Sigmoid colon (tissue), 6 donors: ENCODE measurements at regions not wholly inside any gene's neighbourhood (a gene's known extent, or its start where the extent isn't known, plus 50 kb on each side); places are given as distances from the start of the nearest gene placed in this dataset.

Source experiments
- DNase-seq: peaks from one replicate; pipeline ENCODE4 v3.0.0-alpha.2; 2019
- H3K27ac ChIP-seq, 4 donors: fragments of 200-600 bp; sonication (generic); one replicate each; pipeline ENCODE4 v1.5.1; 2016 to 2019; ENCODE audit warnings: mild to moderate bottlenecking in 1 of 4
- H3K27me3 ChIP-seq, 3 donors: fragments of 200-600 bp; sonication (generic); one replicate each; pipeline ENCODE4 v1.5.1; 2019; ENCODE audit warnings: mild to moderate bottlenecking in 1 of 3
- H3K36me3 ChIP-seq, 4 donors: fragments of 200-600 bp; sonication (generic); one replicate each; pipeline ENCODE4 v1.5.1; 2016 to 2019
- H3K4me1 ChIP-seq, 4 donors: fragments of 200-600 bp; sonication (generic); one replicate each; pipeline ENCODE4 v1.5.1; 2017 to 2019
- H3K4me3 ChIP-seq, 4 donors: fragments of 200-600 bp; sonication (generic); one replicate each; pipeline ENCODE4 v1.5.1; 2017 to 2019; ENCODE audit warnings: mild to moderate bottlenecking in 2 of 4, moderate library complexity in 1 of 4
- H3K9me3 ChIP-seq, 4 donors: fragments of 200-600 bp in 3 of 4; sonication (generic) in 3 of 4; one replicate each; pipeline versions ENCODE4 v1.5.1 to v1.6.1; 2013 to 2019
- EP300 ChIP-seq, 4 donors: sonication (generic); formaldehyde crosslinking; IDR thresholded peaks; one replicate each; pipeline ENCODE4 v1.6.1; 2017; ENCODE audit warnings: antibody characterized with exemption in 4 of 4
- POLR2A ChIP-seq, 2 donors: fragments of 450-650 bp; IDR thresholded peaks; one replicate each; pipeline ENCODE4 v1.6.1; 2016; ENCODE audit warnings: antibody characterized with exemption in 2 of 2, mild to moderate bottlenecking in 2 of 2, moderate library complexity in 2 of 2
- POLR2AphosphoS5 ChIP-seq, 4 donors: sonication (generic); formaldehyde crosslinking; IDR thresholded peaks; one replicate each; pipeline ENCODE4 v1.6.1; 2017; ENCODE audit warnings: antibody characterized with exemption in 4 of 4
- WGBS, 2 donors: extraction: QIAGEN DNeasy Blood & Tissue Kit; methylation state at CpG; one replicate each; pipeline ENCODE4 v1.1.7; 2013; 5-methylcytosine and 5-hydroxymethylcytosine counted together
- intact Hi-C: fragments of 100-400 bp; cut with DNase I; formaldehyde crosslinking; loops from one replicate; pipeline ENCODE4 v1.15.1; 2023
- TF ChIP-seq, protein P1 (sequence below), 4 experiments: fragments of 450-650 bp in 3 of 4; fragments of 200-600 bp in 1 of 4; IDR thresholded peaks; one replicate each; pipeline ENCODE4 v1.5.1; 2016 to 2019; ENCODE audit warnings: antibody characterized with exemption in 4 of 4, mild to moderate bottlenecking in 3 of 4, moderate library complexity in 2 of 4
- donor health status: healthy with polysubstance abuse.
- donor health status: healthy.

DNA sequence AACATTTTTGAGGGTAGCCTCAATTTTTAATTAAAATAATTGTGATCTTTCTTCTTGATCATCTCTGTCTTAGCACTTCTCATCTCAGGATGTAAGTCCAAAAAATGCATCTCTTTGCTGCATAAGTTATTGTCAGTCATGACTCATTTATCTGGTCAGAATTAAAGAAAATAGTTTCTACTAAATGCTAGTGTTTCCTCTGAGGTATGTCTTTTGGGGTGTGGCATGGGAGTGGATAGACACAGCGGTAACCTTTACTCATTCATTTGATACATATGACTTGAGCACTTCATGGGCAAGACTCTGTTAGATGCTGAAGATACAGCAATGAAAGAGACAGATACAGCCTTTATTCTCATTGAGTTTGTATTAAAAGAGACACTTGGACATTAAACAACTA lies 284.7 kb downstream of the IRS1 start:
- TF ChIP-seq EP300 (IDR thresholded peaks at IDR 0.05) = no peak
- no peak for TF ChIP-seq POLR2A (IDR thresholded peaks at IDR 0.05)
- TF ChIP-seq, protein P1, sequence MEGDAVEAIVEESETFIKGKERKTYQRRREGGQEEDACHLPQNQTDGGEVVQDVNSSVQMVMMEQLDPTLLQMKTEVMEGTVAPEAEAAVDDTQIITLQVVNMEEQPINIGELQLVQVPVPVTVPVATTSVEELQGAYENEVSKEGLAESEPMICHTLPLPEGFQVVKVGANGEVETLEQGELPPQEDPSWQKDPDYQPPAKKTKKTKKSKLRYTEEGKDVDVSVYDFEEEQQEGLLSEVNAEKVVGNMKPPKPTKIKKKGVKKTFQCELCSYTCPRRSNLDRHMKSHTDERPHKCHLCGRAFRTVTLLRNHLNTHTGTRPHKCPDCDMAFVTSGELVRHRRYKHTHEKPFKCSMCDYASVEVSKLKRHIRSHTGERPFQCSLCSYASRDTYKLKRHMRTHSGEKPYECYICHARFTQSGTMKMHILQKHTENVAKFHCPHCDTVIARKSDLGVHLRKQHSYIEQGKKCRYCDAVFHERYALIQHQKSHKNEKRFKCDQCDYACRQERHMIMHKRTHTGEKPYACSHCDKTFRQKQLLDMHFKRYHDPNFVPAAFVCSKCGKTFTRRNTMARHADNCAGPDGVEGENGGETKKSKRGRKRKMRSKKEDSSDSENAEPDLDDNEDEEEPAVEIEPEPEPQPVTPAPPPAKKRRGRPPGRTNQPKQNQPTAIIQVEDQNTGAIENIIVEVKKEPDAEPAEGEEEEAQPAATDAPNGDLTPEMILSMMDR (IDR thresholded peaks at IDR 0.05) = no peak
- TF ChIP-seq POLR2AphosphoS5 (IDR thresholded peaks at IDR 0.05) = no peak

DNA sequence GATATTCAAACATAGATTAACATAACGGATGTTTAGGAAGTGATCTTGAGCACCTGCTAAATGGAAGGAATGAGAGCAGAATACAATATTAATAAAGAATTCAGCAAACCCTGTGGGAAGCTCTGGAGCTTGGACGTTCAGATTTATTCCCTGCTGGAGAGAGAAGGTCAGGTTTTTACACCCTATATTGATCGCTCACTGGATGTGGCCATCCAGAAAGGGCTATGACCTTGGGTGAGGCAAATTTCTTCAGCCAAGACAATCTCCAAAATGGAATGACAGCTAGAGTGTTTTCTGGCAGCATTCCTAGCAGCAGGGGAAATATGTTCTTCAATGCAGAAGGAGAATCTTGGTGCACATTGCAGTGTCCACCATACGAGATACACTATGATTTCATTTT lies 288.3 kb downstream of the IRS1 start:
- H3K9me3 ChIP-seq = no peaks in the 10 kb centered on the region
- no peaks in the 10 kb centered on the region for H3K36me3 ChIP-seq
- no peak overlapping the region for H3K4me3 ChIP-seq
- TF ChIP-seq, protein P1 (IDR thresholded peaks at IDR 0.05) = no peak
- TF ChIP-seq POLR2AphosphoS5 (IDR thresholded peaks at IDR 0.05) = no peak
- 69 to 80% methylated on average over 4 of the region's 4 CpGs for WGBS, 2 donors
- peaks cover 0 to 13% (median 8%) of the 10 kb centered on the region in 4 donors for H3K4me1 ChIP-seq
- DNase-seq = no peak
- intact Hi-C loops = no loop called here
- H3K27ac ChIP-seq = no peak overlapping the region
- H3K27me3 ChIP-seq = no peaks in the 10 kb centered on the region

More for the DNA sequence above, 284.7 kb downstream of the IRS1 start:
- H3K27ac ChIP-seq = no peak overlapping the region
- intact Hi-C loops = no loop called here
- no peak for DNase-seq
- no peak overlapping the region for H3K4me3 ChIP-seq
- no peaks in the 10 kb centered on the region for H3K36me3 ChIP-seq
- H3K9me3 ChIP-seq = no peaks in the 10 kb centered on the region
- peaks cover 0 to 13% (median 6%) of the 10 kb centered on the region in 4 donors for H3K4me1 ChIP-seq
- WGBS, 2 donors = 57 to 84% methylated on average over 1 of the region's 1 CpG
- H3K27me3 ChIP-seq = no peaks in the 10 kb centered on the region

DNA sequence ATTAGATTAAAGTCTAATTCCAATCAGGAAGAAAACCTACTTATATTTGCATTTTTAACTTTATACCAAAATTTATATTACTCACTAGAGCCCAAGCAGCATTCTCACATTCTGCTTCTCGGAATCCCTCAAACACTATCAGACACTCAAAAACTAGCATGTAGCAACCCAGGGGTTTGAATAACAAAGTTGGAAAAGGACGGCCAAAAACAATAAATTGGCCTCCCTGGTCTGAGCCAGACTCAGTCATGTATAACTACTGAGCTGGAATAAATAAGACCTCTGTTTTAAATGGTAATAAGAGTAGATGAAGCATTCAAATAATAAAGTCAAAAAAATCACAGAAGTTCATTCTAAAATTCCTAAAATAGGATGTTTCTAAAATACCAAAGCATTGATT lies 290.9 kb downstream of the IRS1 start:
- intact Hi-C loops = no loop called here
- Histone ChIP-seq H3K4me3 (no peak overlapping the region), H3K27ac (no peak overlapping the region), H3K9me3 (no peaks in the 10 kb centered on the region), H3K27me3 (no peaks in the 10 kb centered on the region), H3K36me3 (no peaks in the 10 kb centered on the region), H3K4me1 (peaks cover 0 to 5% (median 2%) of the 10 kb centered on the region in 4 donors)
- TF ChIP-seq POLR2AphosphoS5 (IDR thresholded peaks at IDR 0.05) = no peak
- no peak for TF ChIP-seq POLR2A (IDR thresholded peaks at IDR 0.05)
- no peak for TF ChIP-seq EP300 (IDR thresholded peaks at IDR 0.05)
- TF ChIP-seq, protein P1 (IDR thresholded peaks at IDR 0.05) = no peak
- 83 to 91% methylated on average over 2 of the region's 2 CpGs for WGBS, 2 donors
- DNase-seq = no peak

DNA sequence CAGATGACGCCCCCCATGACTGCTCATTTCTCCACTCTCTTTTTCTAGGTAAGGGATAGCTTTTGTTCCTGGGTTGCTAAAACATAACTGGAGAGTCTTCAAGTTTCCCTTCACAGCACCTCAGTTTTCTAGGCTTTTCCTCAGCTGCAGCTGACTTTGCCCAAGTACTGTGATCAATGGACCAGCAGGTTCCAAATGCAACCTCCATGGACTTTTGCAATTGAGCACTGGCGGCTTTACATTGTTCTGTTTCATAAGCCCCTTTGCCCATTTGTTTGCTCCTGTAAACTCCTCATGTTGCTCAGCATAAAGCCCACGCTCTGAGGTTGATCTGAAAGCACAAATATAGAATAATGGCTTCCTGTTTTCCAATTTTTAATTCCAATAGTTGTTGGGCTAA lies 291.6 kb downstream of the IRS1 start:
- 83 to 93% methylated on average over 3 of the region's 3 CpGs for WGBS, 2 donors
- H3K4me1 ChIP-seq = peaks cover 0 to 5% (median 2%) of the 10 kb centered on the region in 4 donors
- H3K4me3 ChIP-seq = no peak overlapping the region
- TF ChIP-seq, protein P1 (IDR thresholded peaks at IDR 0.05) = no peak
- no peak for TF ChIP-seq POLR2AphosphoS5 (IDR thresholded peaks at IDR 0.05)
- TF ChIP-seq EP300 (IDR thresholded peaks at IDR 0.05) = no peak
- TF ChIP-seq POLR2A (IDR thresholded peaks at IDR 0.05) = no peak
- H3K27me3 ChIP-seq = no peaks in the 10 kb centered on the region
- no peaks in the 10 kb centered on the region for H3K36me3 ChIP-seq
- DNase-seq = no peak
- H3K9me3 ChIP-seq = no peaks in the 10 kb centered on the region
- no peak overlapping the region for H3K27ac ChIP-seq
- intact Hi-C loops = no loop called here

- intact Hi-C loops = no loop called here
- TF ChIP-seq POLR2A (IDR thresholded peaks at IDR 0.05) (no peak), EP300 (IDR thresholded peaks at IDR 0.05) (no peak), POLR2AphosphoS5 (IDR thresholded peaks at IDR 0.05) (no peak)
- TF ChIP-seq, protein P1 (IDR thresholded peaks at IDR 0.05) = no peak
- Histone ChIP-seq H3K9me3 (no peaks in the 10 kb centered on the region), H3K4me1 (no peaks in the 10 kb centered on the region), H3K27me3 (no peaks in the 10 kb centered on the region), H3K36me3 (no peaks in the 10 kb centered on the region), H3K27ac (no peak overlapping the region), H3K4me3 (no peak overlapping the region)
- DNase-seq = no peak
- 88 to 91% methylated on average over 4 of the region's 4 CpGs for WGBS, 2 donors
Observed at GRCh38 chr2:226497146-226497909, 302.3 kb downstream of the IRS1 start.
